GM10266 (cell line): ENCODE measurements at regions not wholly inside any gene's neighbourhood (a gene's known extent, or its start where the extent isn't known, plus 50 kb on each side); places are given as distances from the start of the nearest gene placed in this dataset.

Experiments
- DNase-seq: peaks from one replicate; pipeline ENCODE4 v3.0.0; 2012; ENCODE audit errors: extremely low spot score
- TF ChIP-seq, protein P1 (sequence below): IDR thresholded peaks from 2 replicates; pipeline ENCODE4 v1.5.1; 2012; ENCODE audit warnings: mild to moderate bottlenecking, low read depth; ENCODE audit not compliant: control insufficient read depth, insufficient read depth; ENCODE audit errors: missing control alignments

DNA sequence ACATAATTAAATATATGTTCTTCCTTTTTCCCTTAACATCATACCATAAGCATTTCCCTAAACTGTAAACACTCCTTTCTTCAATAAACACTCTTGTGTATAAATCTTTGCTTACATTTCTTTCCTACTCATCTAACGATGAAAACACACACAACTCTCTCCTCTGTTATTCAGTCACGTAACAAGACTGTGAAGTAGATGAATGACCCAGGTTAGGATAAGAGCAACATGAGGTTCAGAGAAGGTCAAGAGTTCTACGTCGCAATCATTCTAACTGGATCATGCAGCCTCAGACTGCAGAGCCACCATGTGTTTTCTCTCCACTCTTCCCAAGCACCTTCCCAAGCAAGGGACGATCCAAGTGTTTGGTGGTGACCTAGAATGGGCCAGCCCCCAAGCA, 70.5 kb upstream of the SPTLC1 start:
- DNase-seq: no peak
- TF ChIP-seq, protein P1, sequence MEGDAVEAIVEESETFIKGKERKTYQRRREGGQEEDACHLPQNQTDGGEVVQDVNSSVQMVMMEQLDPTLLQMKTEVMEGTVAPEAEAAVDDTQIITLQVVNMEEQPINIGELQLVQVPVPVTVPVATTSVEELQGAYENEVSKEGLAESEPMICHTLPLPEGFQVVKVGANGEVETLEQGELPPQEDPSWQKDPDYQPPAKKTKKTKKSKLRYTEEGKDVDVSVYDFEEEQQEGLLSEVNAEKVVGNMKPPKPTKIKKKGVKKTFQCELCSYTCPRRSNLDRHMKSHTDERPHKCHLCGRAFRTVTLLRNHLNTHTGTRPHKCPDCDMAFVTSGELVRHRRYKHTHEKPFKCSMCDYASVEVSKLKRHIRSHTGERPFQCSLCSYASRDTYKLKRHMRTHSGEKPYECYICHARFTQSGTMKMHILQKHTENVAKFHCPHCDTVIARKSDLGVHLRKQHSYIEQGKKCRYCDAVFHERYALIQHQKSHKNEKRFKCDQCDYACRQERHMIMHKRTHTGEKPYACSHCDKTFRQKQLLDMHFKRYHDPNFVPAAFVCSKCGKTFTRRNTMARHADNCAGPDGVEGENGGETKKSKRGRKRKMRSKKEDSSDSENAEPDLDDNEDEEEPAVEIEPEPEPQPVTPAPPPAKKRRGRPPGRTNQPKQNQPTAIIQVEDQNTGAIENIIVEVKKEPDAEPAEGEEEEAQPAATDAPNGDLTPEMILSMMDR: no peak

DNA sequence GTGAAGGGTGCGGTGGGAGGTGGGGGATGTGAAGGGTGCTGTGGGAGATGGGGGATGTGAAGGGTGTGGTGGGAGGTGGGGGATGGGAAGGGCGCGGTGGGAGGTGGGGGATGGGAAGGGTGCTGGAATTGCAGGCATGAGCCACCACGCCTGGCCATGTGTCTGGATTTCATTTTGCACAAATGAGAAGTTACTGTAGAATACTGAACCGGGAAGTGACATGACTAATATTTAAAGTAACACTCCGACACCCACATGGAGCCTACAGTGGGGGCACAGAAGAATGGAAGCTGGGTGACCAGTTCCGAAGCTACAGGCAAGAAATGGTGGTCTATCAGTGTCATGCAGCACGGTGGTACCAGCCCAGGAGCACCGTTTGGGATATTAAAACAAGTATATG, 69.9 kb upstream of the SPTLC1 start:
- DNase-seq: no peak
- TF ChIP-seq, protein P1: no peak

DNA sequence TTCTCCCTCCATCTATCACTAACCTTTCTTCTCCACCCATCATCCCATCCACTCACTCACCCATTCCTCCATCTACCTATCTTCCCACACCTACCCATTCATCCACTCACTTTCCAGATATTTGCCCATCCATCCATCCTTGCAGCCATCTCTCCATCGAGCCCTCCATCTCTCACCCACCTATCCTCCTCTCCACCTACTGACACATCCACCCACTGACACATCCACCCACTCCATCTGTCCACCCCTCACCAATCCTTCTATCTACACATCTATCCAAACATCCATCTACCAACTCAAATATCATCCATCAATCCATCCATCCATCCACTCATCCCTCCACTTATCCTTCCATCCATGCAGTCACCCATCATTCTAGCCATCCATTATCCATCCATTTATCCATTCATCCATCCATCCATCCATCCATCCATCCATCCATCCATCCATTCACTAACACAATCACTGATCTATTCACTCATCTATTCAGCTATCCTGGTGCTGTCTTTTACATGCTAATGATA, 68.9 kb upstream of the SPTLC1 start:
- peak; percentile 2 for DNase-seq
- TF ChIP-seq, protein P1: no peak

DNA sequence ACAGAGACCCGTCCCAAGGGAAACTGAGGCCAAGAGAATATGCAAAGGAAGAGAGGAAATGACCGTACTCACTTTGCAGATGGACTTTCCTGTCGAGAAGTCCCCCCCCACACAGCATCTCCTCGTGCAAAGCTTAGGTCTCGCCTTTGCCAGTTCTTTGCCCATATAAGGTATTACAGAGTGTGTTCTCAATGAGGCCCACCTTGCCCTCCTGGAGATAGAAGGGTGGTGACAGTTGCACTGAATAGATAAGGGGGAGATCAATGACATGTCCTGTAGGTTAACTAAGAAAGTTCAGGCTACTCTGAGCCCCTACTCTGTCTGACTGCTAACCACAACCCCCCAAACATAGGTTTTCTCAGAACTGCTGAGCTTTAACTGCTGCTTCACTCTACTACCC, 68.2 kb upstream of the SPTLC1 start:
- DNase-seq: peak; percentile 7
- TF ChIP-seq, protein P1: no peak

DNA sequence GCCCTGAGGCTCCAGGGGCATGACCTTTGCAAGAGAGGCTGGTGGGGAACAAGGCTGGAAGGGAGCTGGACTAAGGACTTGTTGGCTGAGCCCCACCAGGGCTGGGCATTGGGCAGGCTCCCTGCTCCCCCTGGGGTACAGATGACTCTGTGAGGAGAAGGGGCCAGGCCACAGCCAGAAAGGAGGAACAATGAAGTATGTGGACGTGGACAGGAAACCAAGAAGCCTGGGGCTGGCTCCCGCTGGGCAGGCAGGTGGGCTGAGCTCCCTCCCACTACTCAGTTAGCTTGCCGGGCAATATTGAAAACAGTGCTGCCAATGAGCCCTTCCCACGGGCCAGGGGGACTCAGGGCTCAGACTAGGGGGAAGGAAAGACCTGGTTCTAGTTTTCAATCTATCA, 66.1 kb upstream of the SPTLC1 start:
- TF ChIP-seq, protein P1: no peak
- peak; percentile 12 for DNase-seq

DNA sequence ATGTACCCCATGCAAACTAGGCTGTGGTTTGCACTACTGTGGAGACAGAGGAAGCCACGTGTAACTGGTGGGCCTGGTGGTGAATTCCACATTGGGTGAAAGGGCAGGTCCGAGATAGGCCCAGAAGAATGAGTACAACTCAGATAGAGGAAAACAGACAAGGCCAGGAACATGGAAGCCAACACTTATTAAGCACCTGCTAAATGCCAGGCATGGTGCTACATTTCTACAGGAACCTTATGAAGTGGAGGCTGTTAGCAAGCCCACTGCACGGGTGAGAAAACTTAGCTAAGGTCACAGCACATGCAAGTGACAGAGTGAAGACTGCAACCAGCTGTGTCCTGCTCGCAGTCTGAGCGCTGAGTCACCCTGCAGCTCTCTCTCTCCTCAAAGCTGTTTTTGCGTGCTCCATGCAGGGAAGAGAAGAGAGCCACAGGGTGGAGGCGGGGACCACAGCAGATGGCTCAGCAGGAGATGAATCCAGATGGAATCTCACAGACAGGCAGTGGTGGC, 65.5 kb upstream of the SPTLC1 start:
- TF ChIP-seq, protein P1: no peak
- peak; percentile 25 for DNase-seq

DNA sequence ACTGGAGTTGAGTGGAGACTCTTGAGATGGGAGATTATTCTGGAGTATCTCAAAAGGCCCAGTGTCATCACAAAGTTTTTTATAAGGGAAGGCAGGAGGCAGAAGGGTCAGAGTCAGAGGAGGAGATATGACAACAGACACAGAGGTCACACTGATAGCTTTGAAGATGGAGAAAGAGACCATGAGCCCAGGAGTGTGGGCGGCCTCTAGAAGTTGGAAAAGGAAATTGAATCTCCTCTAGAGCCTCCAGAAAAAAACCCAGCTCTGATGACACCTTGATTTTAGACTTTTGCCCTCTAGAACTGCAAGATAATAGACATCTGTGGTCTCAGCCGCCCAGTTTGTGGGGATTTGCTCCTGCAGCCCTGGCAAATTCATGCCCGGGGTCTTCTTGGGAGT, 64.8 kb upstream of the SPTLC1 start:
- DNase-seq: no peak
- TF ChIP-seq, protein P1: no peak
